Fibroblast of the aortic adventitia (primary cell): ENCODE measurements at regions not wholly inside any gene's neighbourhood (a gene's known extent, or its start where the extent isn't known, plus 50 kb on each side); places are given as distances from the start of the nearest gene placed in this dataset.

Source experiments
- DNase-seq: peaks from one replicate; pipeline ENCODE4 v3.0.0-alpha.2; 2010; ENCODE audit warnings: low read depth
- H3K4me3 ChIP-seq: 2 replicates; pipeline ENCODE4 v1.5.1; 2011; ENCODE audit warnings: low read depth, mild to moderate bottlenecking, control low read depth, low read length, moderate library complexity
- TF ChIP-seq, protein P1 (sequence below): IDR thresholded peaks from 2 replicates; pipeline ENCODE4 v1.5.1; 2011; ENCODE audit warnings: mild to moderate bottlenecking, low read length, control low read depth, inconsistent platforms; ENCODE audit not compliant: insufficient read depth

DNA sequence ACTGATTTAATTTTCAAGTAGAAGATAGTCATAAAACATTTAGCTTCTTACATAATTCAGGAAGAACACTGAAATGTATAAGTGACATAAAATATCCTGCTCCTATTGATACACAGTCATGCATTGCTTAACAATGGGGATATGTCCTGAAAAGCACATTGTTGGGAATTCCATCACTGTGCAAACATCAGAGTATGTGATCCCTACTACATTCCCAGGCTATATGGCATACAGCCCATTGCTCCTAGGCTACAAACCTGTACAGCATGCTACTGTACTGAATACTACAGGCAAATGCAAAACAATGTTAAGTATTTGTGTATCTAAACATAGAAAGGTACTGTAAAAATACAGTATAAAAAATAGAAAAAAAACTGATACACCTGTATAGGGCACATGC lies 723.9 kb upstream of the ARGLU1 start:
- TF ChIP-seq, protein P1, sequence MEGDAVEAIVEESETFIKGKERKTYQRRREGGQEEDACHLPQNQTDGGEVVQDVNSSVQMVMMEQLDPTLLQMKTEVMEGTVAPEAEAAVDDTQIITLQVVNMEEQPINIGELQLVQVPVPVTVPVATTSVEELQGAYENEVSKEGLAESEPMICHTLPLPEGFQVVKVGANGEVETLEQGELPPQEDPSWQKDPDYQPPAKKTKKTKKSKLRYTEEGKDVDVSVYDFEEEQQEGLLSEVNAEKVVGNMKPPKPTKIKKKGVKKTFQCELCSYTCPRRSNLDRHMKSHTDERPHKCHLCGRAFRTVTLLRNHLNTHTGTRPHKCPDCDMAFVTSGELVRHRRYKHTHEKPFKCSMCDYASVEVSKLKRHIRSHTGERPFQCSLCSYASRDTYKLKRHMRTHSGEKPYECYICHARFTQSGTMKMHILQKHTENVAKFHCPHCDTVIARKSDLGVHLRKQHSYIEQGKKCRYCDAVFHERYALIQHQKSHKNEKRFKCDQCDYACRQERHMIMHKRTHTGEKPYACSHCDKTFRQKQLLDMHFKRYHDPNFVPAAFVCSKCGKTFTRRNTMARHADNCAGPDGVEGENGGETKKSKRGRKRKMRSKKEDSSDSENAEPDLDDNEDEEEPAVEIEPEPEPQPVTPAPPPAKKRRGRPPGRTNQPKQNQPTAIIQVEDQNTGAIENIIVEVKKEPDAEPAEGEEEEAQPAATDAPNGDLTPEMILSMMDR, result no peak

GRCh38 chr13:107289540-107289939 lies 721.6 kb upstream of the ARGLU1 start:
- no peak for DNase-seq
- H3K4me3 ChIP-seq, result no peak overlapping the region

More for the DNA sequence above, 723.9 kb upstream of the ARGLU1 start:
- no peak overlapping the region for H3K4me3 ChIP-seq
- no peak for DNase-seq

DNA sequence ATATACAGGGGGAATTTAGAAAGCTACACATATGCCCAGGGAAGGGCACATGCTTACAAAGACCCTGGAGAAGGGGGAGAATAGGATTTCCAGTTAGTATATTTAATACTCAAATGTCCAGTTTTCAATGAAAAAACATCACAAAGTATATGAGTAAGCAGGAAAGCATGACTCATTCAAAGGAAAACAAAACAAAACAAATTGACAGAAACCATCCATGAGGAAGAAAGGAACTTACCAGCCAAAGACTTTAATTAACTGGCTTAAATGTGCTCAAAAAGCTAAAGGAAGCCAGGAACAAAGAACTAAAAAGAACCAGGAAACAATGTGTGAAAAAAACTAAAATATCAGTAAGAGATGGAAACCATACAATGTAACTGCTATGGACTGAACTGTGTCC lies 716.2 kb upstream of the ARGLU1 start:
- TF ChIP-seq, protein P1, result no peak
- H3K4me3 ChIP-seq, result no peak overlapping the region
- no peak for DNase-seq

More at GRCh38 chr13:107289540-107289939, 721.6 kb upstream of the ARGLU1 start:
- TF ChIP-seq, protein P1, result no peak

DNA sequence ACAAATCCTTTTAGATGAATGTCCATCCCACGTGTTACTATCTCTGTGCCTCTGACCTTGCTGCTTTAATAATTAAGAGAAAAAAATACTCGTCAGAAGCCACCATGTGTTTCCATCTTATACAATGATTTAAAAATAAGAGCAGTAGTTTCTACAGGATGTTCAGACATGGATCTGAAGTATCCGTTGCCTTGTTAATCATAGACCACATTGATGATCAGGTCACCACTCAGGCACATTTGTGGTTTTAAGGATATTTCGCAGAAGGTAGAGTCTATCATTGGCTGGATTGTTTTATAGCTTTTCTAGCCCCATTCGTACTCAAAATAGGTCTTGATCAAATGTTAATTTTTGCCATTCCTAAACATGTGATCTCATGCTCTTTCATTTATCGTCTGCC lies 710.0 kb upstream of the ARGLU1 start:
- DNase-seq, result no peak
- no peak overlapping the region for H3K4me3 ChIP-seq
- TF ChIP-seq, protein P1, result no peak

DNA sequence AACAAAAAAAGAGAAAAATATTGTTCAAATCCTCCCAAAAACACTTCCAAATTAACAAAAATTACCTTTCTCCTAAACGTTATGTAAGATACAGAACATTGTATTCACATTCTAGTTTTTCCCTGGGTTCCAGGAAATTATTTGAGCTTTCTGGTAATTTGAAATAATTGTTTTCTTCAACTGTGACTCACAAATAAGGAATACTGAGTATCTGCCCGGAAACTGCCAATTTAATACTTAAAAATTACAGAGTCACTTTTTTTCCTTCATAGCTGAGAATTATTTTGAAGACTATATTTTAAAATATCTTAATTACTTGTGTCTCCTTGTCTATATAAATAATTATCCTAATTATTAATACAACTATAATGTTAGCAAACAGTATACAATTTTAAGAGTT lies 709.0 kb upstream of the ARGLU1 start:
- TF ChIP-seq, protein P1, result no peak

DNA sequence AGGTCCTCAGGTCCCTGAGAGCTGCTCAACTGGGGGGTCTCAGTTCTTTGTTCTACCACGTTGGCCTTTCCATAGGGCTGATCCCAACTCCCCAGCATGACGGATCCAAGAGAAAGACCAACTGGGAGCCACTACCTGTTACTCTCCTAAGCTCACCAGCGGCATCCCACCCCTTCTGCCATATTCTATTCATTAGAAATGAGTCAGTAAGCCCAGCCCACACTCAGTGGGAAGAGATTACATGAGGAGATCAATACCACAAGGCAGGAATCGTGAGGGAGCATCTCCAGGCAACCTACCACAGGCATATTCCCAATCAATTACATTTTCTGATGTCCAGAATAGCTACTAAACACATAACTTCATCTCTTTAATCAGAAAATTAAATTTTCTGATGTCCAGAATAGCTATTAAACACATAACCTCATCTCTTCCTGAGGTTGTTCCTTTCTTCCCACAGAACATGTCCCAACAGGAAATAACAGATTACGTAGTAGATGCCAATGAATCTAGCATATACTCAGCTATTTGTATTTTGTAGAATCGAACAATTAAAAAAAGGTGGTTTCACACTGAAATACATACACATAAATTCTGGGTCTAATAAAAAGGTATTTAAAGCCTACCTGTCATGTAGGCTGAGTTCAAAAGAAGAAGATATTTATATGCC lies 708.1 kb upstream of the ARGLU1 start:
- TF ChIP-seq, protein P1, result no peak
- H3K4me3 ChIP-seq, result no peak overlapping the region
- DNase-seq, result no peak

More for the DNA sequence above, 709.0 kb upstream of the ARGLU1 start:
- peak; percentile 19 for DNase-seq
- H3K4me3 ChIP-seq, result no peak overlapping the region

- no peak overlapping the region for H3K4me3 ChIP-seq
- TF ChIP-seq, protein P1, result no peak
- no peak for DNase-seq
Observed at GRCh38 chr13:107275312-107275711, 707.4 kb upstream of the ARGLU1 start.
